ENCODE measurements at regions not wholly inside any gene's neighbourhood (a gene's known extent, or its start where the extent isn't known, plus 50 kb on each side); places are given as distances from the start of the nearest gene placed in this dataset.

- H3K9me3 ChIP-seq (ENCODE audit: insufficient read depth, low read length, severe bottlenecking) = no peaks in the 10 kb centered on the region
- no peak overlapping the region for H3K4me3 ChIP-seq (ENCODE audit: low read depth in 1 of 2, low read length in 2 of 2)
- no peak overlapping the region for H3K9ac ChIP-seq (ENCODE audit: low read depth, low read length)
These were observed 79.3 kb upstream of the SOX4 start for GRCh38 chr6:21514288-21514687.

GRCh38 chr6:21518317-21518716 lies 75.2 kb upstream of the SOX4 start:
- Histone ChIP-seq H2AFZ (ENCODE audit: low read depth, low read length) (no peak overlapping the region), H3K27me3 (ENCODE audit: insufficient read depth, low read length, poor library complexity) (no peaks in the 10 kb centered on the region), H4K20me1 (ENCODE audit: insufficient read depth, low read length) (no peaks in the 10 kb centered on the region), H3K9me3 (ENCODE audit: insufficient read depth, low read length, severe bottlenecking) (no peaks in the 10 kb centered on the region), H3K4me1 (ENCODE audit: insufficient read depth, low read length) (no peaks in the 10 kb centered on the region), H3K4me2 (ENCODE audit: insufficient read depth, low read length) (no peak overlapping the region), H3K9ac (ENCODE audit: low read depth, low read length) (no peak overlapping the region), H3K79me2 (ENCODE audit: insufficient read depth, low read length) (no peaks in the 10 kb centered on the region), H3K27ac (ENCODE audit: low read length) (no peak overlapping the region), H3K36me3 (ENCODE audit: insufficient read depth, low read length) (no peaks in the 10 kb centered on the region), H3K4me3 (ENCODE audit: low read depth in 1 of 2, low read length in 2 of 2) (no peak overlapping the region)
- TF ChIP-seq EZH2 (IDR thresholded peaks at IDR 0.05; ENCODE audit: borderline replicate concordance, low read depth, low read length, severe bottlenecking) = no peak
- no peak for TF ChIP-seq CTCF (IDR thresholded peaks at IDR 0.05; ENCODE audit: borderline replicate concordance, extremely low read depth, low read length, poor library complexity, severe bottlenecking)
- ATAC-seq (ENCODE audit: insufficient read depth, low read depth) (no peak), DNase-seq (no peak)

More at GRCh38 chr6:21514288-21514687, 79.3 kb upstream of the SOX4 start:
- no peak for DNase-seq
- no peak overlapping the region for H3K27ac ChIP-seq (ENCODE audit: low read length)
- H2AFZ ChIP-seq (ENCODE audit: low read depth, low read length) = no peak overlapping the region
- H4K20me1 ChIP-seq (ENCODE audit: insufficient read depth, low read length) = no peaks in the 10 kb centered on the region
- no peaks in the 10 kb centered on the region for H3K27me3 ChIP-seq (ENCODE audit: insufficient read depth, low read length, poor library complexity)
- no peak for ATAC-seq (ENCODE audit: insufficient read depth, low read depth)
- no peak overlapping the region for H3K4me2 ChIP-seq (ENCODE audit: insufficient read depth, low read length)
- H3K36me3 ChIP-seq (ENCODE audit: insufficient read depth, low read length) = no peaks in the 10 kb centered on the region
- no peak for TF ChIP-seq CTCF (IDR thresholded peaks at IDR 0.05; ENCODE audit: borderline replicate concordance, extremely low read depth, low read length, poor library complexity, severe bottlenecking)
- no peaks in the 10 kb centered on the region for H3K4me1 ChIP-seq (ENCODE audit: insufficient read depth, low read length)
- H3K79me2 ChIP-seq (ENCODE audit: insufficient read depth, low read length) = no peaks in the 10 kb centered on the region

- ATAC-seq (ENCODE audit: insufficient read depth, low read depth) (no peak), DNase-seq (no peak)
- Histone ChIP-seq H4K20me1 (ENCODE audit: insufficient read depth, low read length) (no peaks in the 10 kb centered on the region), H3K79me2 (ENCODE audit: insufficient read depth, low read length) (no peaks in the 10 kb centered on the region), H3K9me3 (ENCODE audit: insufficient read depth, low read length, severe bottlenecking) (no peaks in the 10 kb centered on the region), H3K36me3 (ENCODE audit: insufficient read depth, low read length) (no peaks in the 10 kb centered on the region), H3K27ac (ENCODE audit: low read length) (no peak overlapping the region), H3K27me3 (ENCODE audit: insufficient read depth, low read length, poor library complexity) (no peaks in the 10 kb centered on the region), H3K4me3 (ENCODE audit: low read depth in 1 of 2, low read length in 2 of 2) (no peak overlapping the region), H3K9ac (ENCODE audit: low read depth, low read length) (no peak overlapping the region), H2AFZ (ENCODE audit: low read depth, low read length) (no peak overlapping the region), H3K4me1 (ENCODE audit: insufficient read depth, low read length) (no peaks in the 10 kb centered on the region), H3K4me2 (ENCODE audit: insufficient read depth, low read length) (no peak overlapping the region)
- no peak for TF ChIP-seq CTCF (IDR thresholded peaks at IDR 0.05; ENCODE audit: borderline replicate concordance, extremely low read depth, low read length, poor library complexity, severe bottlenecking)
- no peak for TF ChIP-seq EZH2 (IDR thresholded peaks at IDR 0.05; ENCODE audit: borderline replicate concordance, low read depth, low read length, severe bottlenecking)
These were observed 73.9 kb upstream of the SOX4 start for GRCh38 chr6:21519642-21520041.

- Histone ChIP-seq H3K27ac (ENCODE audit: low read length) (no peak overlapping the region), H3K9ac (ENCODE audit: low read depth, low read length) (no peak overlapping the region), H3K27me3 (ENCODE audit: insufficient read depth, low read length, poor library complexity) (no peaks in the 10 kb centered on the region), H3K79me2 (ENCODE audit: insufficient read depth, low read length) (no peaks in the 10 kb centered on the region), H3K4me1 (ENCODE audit: insufficient read depth, low read length) (no peaks in the 10 kb centered on the region), H3K36me3 (ENCODE audit: insufficient read depth, low read length) (no peaks in the 10 kb centered on the region), H4K20me1 (ENCODE audit: insufficient read depth, low read length) (no peaks in the 10 kb centered on the region), H2AFZ (ENCODE audit: low read depth, low read length) (no peak overlapping the region), H3K4me2 (ENCODE audit: insufficient read depth, low read length) (no peak overlapping the region), H3K9me3 (ENCODE audit: insufficient read depth, low read length, severe bottlenecking) (no peaks in the 10 kb centered on the region), H3K4me3 (ENCODE audit: low read depth in 1 of 2, low read length in 2 of 2) (no peak overlapping the region)
- DNase-seq = no peak
- no peak for ATAC-seq (ENCODE audit: insufficient read depth, low read depth)
- TF ChIP-seq CTCF (IDR thresholded peaks at IDR 0.05; ENCODE audit: borderline replicate concordance, extremely low read depth, low read length, poor library complexity, severe bottlenecking) (no peak), EZH2 (IDR thresholded peaks at IDR 0.05; ENCODE audit: borderline replicate concordance, low read depth, low read length, severe bottlenecking) (no peak)
These were observed 72.3 kb upstream of the SOX4 start for GRCh38 chr6:21521276-21521675.

Data from DND-41 (cell line).